ENCODE measurements at regions not wholly inside any gene's neighbourhood (a gene's known extent, or its start where the extent isn't known, plus 50 kb on each side); places are given as distances from the start of the nearest gene placed in this dataset.

- TF ChIP-seq, protein P1, sequence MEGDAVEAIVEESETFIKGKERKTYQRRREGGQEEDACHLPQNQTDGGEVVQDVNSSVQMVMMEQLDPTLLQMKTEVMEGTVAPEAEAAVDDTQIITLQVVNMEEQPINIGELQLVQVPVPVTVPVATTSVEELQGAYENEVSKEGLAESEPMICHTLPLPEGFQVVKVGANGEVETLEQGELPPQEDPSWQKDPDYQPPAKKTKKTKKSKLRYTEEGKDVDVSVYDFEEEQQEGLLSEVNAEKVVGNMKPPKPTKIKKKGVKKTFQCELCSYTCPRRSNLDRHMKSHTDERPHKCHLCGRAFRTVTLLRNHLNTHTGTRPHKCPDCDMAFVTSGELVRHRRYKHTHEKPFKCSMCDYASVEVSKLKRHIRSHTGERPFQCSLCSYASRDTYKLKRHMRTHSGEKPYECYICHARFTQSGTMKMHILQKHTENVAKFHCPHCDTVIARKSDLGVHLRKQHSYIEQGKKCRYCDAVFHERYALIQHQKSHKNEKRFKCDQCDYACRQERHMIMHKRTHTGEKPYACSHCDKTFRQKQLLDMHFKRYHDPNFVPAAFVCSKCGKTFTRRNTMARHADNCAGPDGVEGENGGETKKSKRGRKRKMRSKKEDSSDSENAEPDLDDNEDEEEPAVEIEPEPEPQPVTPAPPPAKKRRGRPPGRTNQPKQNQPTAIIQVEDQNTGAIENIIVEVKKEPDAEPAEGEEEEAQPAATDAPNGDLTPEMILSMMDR (IDR thresholded peaks at IDR 0.05; ENCODE audit: insufficient read depth, low read length, poor library complexity, severe bottlenecking): no peak
- no peak for TF ChIP-seq EZH2phosphoT487 (conservative IDR thresholded peaks at IDR 0.05; ENCODE audit: low read length)
Observed at GRCh38 chr4:38243388-38244053, 283.3 kb downstream of the PTTG2 start.

All from SU-DHL-6 (cell line).